Esophagus squamous epithelium (tissue), 4 donors: ENCODE measurements at regions not wholly inside any gene's neighbourhood (a gene's known extent, or its start where the extent isn't known, plus 50 kb on each side); places are given as distances from the start of the nearest gene placed in this dataset.

Experiments used
- CTCF ChIP-seq, 6 experiments: fragments of 450-650 bp in 4 of 6; fragments of 200-600 bp in 2 of 6; sonication (generic) in 2 of 6; IDR thresholded peaks; one replicate each; pipeline ENCODE4 v1.5.1; 2016 to 2019; ENCODE audit warnings: antibody characterized with exemption in 6 of 6, mild to moderate bottlenecking in 4 of 6, moderate library complexity in 4 of 6
- POLR2A ChIP-seq, 4 donors: fragments of 450-650 bp; IDR thresholded peaks; one replicate each; pipeline ENCODE4 v1.6.1; 2017; ENCODE audit warnings: antibody characterized with exemption in 4 of 4, mild to moderate bottlenecking in 4 of 4, moderate library complexity in 3 of 4

GRCh38 chr12:92445253-92446082 is 257.3 kb upstream of the PLEKHG7 start:
- TF ChIP-seq CTCF (IDR thresholded peaks at IDR 0.05) (no peak), POLR2A (IDR thresholded peaks at IDR 0.05) (no peak)
